IPS-NIHi7 (cell line): ENCODE measurements at regions not wholly inside any gene's neighbourhood (a gene's known extent, or its start where the extent isn't known, plus 50 kb on each side); places are given as distances from the start of the nearest gene placed in this dataset.
"Not testable (repeated sequence)": the region's sequence is repeated elsewhere in the genome, so short reads cannot be mapped to it uniquely, and the experiment has no call there.

Source experiments
- DNase-seq: peaks from one replicate; pipeline ENCODE4 v3.0.0; 2012; ENCODE audit warnings: mixed read lengths; ENCODE audit errors: extremely low spot score

DNA sequence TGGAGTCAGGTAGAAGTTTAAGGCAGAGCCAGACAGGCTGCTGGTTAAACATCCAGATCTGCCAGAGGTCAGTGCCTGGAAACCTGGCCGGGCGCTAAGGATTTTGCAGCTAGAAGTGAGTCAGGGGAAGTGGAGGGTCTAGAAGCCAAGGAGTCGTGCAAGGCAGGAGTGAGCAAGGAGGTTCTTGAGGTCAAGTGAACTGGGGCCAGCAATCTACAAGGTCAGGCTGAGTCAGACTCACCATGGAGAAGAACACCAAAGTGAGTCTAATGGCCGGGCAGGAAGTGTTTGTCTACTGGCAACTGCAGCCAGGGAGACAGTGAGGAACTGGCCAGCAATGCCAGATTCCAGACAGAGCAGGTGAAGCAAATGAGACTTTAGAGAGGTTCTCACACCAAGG, 628.2 kb downstream of the ETNK1 start:
- no peak for DNase-seq

DNA sequence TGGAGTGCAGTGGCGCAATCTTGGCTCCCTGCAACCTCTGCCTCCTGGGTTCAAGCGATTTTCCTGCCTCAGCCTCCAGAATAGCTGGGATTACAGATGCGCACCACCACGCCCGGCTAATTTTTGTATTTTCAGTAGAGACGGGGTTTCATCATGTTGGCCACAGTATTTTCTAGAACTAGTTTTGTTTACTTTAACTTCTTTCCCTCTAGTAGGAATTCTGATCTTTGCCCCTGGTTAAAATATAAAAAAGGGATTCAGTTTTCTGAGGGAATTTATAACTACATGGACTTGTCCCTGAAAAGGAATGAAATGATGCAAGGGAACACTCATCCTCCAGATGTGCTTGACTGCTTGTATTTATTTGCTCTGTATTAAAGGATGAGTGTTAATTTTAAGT, 628.9 kb downstream of the ETNK1 start:
- DNase-seq = not testable (repeated sequence)

GRCh38 chr12:23259558-23259957, 634.6 kb downstream of the ETNK1 start:
- DNase-seq = no peak

- DNase-seq = no peak
These were observed 637.7 kb downstream of the ETNK1 start for GRCh38 chr12:23262670-23263069.

- no peak for DNase-seq
These were observed 652.9 kb downstream of the ETNK1 start for GRCh38 chr12:23277831-23278230.

GRCh38 chr12:23281295-23281694, 656.3 kb downstream of the ETNK1 start:
- no peak for DNase-seq

GRCh38 chr12:23282701-23283100, 657.7 kb downstream of the ETNK1 start:
- no peak for DNase-seq

DNA sequence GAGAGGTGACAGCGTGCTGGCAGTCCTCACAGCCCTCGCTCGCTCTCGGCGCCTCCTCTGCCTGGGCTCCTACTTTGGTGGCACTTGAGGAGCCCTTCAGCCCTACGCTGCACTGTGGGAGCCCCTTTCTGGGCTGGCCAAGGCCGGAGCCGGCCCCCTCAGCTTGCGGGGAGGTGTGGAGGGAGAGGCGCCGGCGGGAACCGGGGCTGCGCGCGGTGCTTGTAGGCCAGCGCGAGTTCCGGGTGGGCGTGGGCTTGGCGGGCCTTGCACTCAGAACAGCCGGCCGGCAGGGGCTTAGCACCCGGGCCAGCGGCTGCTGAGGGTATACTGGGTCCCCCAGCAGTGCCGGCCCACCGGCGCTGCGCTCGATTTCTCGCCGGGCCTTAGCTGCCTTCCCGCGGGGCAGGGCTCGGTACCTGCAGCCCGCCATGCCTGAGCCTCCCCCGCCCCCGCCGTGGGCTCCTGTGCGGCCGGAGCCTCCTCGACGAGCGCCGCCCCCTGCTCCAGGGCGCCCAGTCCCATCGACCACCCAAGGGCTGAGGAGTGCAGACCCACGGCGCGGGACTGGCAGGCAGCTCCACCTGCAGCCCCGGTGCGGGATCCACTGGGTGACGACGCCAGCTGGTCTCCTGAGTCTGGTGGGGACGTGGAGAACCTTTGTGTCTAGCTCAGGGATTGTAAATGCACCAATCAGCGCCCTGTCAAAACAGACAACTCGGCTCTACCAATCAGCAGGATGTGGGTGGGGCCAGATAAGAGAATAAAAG, 661.0 kb downstream of the ETNK1 start:
- DNase-seq = not testable (repeated sequence)

DNA sequence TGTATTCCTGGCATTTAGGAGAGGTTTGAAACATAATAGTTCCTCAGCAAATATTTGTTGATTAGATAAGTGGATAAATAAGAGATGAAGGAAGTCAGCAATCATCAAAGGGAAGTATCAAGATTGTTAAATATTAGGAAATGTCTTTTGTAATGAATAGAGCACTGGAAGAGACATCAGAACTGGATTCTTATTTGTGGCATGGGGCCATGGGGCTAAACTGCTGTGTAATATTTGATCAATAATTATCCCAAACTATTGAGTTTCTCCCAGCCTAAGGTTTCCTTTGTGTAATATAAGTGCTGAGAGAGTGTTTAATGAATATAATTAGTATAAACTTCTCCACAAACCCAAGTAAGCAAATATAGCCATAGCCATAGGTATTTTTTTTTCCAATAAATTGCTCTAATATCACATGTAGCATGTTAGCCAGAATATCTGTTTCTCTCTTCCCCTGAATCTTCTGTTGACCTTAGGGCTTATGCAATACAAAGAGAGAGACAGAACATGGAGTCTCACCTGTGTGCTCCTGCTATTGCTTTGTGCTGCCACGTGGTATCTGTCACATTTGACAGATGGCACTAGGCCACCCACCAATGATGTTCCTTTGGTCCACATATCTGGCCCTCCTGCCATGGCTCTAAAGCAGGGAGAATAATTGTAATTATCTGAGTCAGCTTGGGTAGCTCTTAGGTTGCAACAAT, 658.7 kb downstream of the SOX5 start:
- no peak for DNase-seq

DNA sequence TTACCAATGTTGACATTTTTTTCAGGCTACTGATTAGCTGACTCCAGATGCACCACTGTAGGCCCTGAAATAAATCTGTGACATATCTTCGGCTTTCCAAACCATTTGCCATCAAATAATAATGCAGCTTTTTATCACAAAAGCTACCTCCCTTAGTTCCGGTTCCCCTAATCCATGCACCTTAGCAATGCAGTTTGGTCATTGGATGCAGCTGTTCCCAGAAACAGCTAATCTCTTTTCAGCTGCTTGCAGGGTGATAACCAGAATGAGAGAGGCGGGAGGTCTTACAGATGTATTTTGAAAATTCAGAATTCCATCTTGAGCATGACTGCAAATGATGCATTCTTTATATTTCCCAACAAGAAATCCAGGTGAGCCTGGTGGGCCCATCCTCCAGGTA, 646.2 kb downstream of the SOX5 start:
- no peak for DNase-seq

DNA sequence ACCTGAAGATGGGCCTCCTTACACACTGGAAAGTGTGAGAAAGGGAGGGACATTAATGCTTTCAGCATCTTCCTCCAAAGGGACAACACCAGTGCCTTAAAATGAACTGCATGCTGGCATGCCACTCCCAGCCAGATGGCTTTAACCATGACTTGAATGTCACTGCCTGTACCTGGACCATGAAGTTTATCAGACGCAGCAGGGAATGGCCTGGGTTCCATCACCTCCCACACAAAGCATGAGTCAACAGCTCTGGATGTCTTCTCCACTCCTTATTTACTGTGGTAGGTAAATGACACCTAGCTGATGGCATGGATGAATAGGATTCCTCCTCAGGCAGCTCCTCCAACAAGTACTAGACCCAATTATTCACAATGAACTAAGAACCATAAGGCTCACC, 645.6 kb downstream of the SOX5 start:
- no peak for DNase-seq

DNA sequence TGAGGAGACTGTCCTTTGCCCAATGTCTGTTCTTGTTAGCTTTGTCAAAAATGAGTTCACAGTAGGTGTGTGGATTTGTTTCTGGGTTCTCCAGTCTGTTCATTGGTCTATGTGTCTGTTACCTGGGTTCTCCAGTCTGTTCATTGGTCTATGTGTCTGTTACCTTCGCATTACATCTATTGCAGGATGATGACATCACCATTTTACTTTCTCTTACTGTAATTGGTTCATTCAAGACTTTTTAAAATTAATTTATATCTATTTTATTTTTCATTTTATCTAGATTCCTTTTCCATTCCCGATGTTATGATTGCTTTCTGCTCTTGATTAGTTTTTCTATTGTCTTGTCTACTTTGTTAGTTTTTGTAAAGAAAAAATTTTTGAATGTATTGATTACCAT, 615.5 kb downstream of the SOX5 start:
- DNase-seq = no peak

GRCh38 chr12:23335593-23335992, 613.9 kb downstream of the SOX5 start:
- DNase-seq = no peak

GRCh38 chr12:23337213-23337612, 612.3 kb downstream of the SOX5 start:
- no peak for DNase-seq

GRCh38 chr12:23340351-23340750, 609.1 kb downstream of the SOX5 start:
- no peak for DNase-seq

DNA sequence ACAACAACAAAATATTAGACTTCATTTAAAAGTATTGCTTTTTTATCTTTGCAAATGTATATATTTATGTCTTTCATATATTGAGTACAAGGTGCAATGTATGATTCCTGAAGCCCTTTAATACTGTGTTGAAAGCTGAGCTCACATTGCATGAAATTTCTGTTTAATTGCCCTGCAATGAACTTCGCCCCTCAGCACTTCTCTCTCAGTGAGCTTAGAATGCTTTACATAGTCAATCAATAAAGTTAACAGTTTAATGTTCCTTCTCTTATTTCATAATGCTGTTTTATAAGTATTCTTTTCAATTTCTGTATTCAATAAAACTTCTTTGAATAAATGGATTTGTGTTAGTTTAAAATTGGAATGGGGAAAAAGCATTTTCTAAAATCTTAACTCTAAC, 607.1 kb downstream of the SOX5 start:
- DNase-seq = no peak

DNA sequence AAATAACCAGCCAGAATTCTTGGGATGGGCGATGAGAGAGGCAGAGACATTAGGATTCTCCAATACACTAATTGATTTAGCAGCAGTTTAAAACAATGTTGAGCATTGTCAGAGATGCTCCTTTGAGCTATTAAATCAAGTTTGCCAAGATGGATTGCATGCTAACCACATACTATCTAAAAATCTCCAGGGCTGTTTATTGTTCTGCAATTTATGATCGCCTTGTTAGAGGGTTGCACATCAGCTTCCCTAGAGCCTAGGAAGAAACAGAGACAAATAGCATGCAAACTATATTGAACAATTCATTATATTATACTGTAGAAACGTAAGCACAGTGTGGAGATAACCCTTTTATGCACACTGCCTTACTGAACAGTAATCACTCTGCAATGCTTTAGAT, 599.9 kb downstream of the SOX5 start:
- DNase-seq = no peak

- DNase-seq = no peak
These were observed 598.7 kb downstream of the SOX5 start for GRCh38 chr12:23350808-23351207.

- no peak for DNase-seq
These were observed 596.8 kb downstream of the SOX5 start for GRCh38 chr12:23352670-23353069.

GRCh38 chr12:23354800-23355199, 594.7 kb downstream of the SOX5 start:
- DNase-seq = no peak

DNA sequence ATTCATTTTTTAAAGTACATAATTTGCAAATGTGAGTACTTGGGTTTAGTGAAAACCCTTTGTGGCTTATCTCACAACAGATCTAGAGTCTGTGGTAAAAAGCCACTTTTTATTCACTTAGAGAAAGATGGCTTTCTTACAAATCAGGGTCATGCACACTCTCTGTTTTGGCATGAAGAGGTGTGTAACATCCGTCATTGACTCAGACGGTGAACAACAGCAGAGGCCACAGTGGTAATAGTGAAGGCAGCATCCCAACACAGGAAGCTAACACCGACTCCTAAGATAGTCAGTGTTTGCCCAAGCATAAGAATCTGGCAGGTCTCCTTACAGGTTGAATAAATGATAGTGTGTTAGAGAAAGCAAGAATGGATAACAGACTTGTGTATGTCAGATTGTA, 593.0 kb downstream of the SOX5 start:
- no peak for DNase-seq

DNA sequence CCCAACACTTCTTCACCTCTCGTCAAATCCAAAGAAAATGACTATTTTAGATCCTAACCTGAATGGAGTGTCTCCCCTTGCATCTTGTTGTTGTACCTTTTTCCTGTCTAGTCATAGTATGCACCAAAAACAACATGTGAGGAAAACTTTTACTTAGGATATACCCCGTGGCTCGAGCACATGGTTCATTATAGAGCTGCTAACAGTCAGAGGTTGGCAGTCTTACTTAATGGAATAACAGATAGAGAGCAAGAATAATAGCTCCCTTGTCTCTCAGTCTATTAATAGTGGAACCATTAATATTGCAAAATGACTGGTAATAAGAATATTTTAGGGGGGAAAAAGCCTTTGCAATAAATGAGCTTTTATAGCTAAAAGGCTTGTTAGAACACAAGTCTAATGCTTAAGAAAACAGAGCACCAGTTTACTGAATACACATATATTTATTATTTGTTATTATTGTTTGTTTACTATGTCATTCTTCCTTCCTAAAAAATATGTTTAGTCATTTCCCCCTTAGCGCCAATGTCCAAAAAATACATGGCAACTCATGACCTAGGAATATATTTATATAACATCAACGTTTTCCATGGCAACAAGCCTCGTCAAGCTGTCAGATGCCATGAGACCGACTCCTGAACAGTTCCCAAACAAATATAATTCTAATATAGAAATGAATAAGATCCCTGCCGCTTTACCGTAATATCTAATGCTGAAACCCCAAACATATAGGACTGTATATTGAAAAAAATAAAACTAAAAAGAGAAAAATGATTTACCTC, 592.4 kb downstream of the SOX5 start:
- DNase-seq = no peak
